Stomach (tissue), 8 donors: ENCODE measurements at regions not wholly inside any gene's neighbourhood (a gene's known extent, or its start where the extent isn't known, plus 50 kb on each side); places are given as distances from the start of the nearest gene placed in this dataset.

Experiments
- DNase-seq, 2 donors: peaks; one replicate each; pipeline versions ENCODE4 v3.0.0 to v3.0.0-alpha.2; 2013 to 2019
- H3K27ac ChIP-seq, 5 donors: fragments of 200-600 bp in 4 of 5; sonication (generic) in 4 of 5; one replicate each; pipeline ENCODE4 v1.5.1; 2013 to 2019; ENCODE audit warnings: mild to moderate bottlenecking in 1 of 5, moderate library complexity in 1 of 5
- H3K27me3 ChIP-seq, 3 donors: fragments of 200-600 bp; sonication (generic); one replicate each; pipeline ENCODE4 v1.5.1; 2017 to 2019; ENCODE audit warnings: mixed run types in 1 of 3
- H3K36me3 ChIP-seq, 4 donors: fragments of 200-600 bp; sonication (generic); 1 replicate in 3 of 4; 2 replicates in 1 of 4; pipeline ENCODE4 v1.5.1; 2016 to 2019
- H3K4me1 ChIP-seq, 4 donors: fragments of 200-600 bp; sonication (generic); one replicate each; pipeline ENCODE4 v1.5.1; 2016 to 2019
- H3K4me3 ChIP-seq, 4 donors: fragments of 200-600 bp; sonication (generic) in 3 of 4; one replicate each; pipeline ENCODE4 v1.5.1; 2016 to 2019; ENCODE audit warnings: mild to moderate bottlenecking in 1 of 4
- H3K9me3 ChIP-seq, 4 donors: fragments of 200-600 bp; sonication (generic); one replicate each; pipeline ENCODE4 v1.5.1; 2016 to 2019
- CTCF ChIP-seq, 7 experiments: fragments of 450-650 bp in 4 of 7; fragments of 200-600 bp in 3 of 7; sonication (generic) in 3 of 7; IDR thresholded peaks; one replicate each; pipeline ENCODE4 v1.5.1; 2016 to 2019; ENCODE audit warnings: antibody characterized with exemption in 7 of 7, control low read depth in 2 of 7, mild to moderate bottlenecking in 1 of 7
- EP300 ChIP-seq: sonication (generic); formaldehyde crosslinking; IDR thresholded peaks from one replicate; pipeline ENCODE4 v1.6.1; 2017; ENCODE audit warnings: antibody characterized with exemption
- POLR2A ChIP-seq, 4 donors: fragments of 450-650 bp; IDR thresholded peaks; one replicate each; pipeline ENCODE4 v1.6.1; 2016; ENCODE audit warnings: antibody characterized with exemption in 4 of 4, control low read depth in 2 of 4, mild to moderate bottlenecking in 1 of 4, moderate library complexity in 1 of 4
- POLR2AphosphoS5 ChIP-seq, 3 donors: sonication (generic); formaldehyde crosslinking; IDR thresholded peaks; one replicate each; pipeline ENCODE4 v1.6.1; 2016; ENCODE audit warnings: antibody characterized with exemption in 3 of 3
- WGBS, 5 donors: extraction: QIAGEN DNeasy Blood & Tissue Kit in 3 of 5; methylation state at CpG; one replicate each; pipeline versions ENCODE4 v1.1.5 to v1.1.7; 2013 to 2018; 5-methylcytosine and 5-hydroxymethylcytosine counted together
- intact Hi-C: fragments of 100-400 bp; cut with DNase I; formaldehyde crosslinking; loops from one replicate; pipeline ENCODE4 v1.15.1; 2023; ENCODE audit warnings: low total_unique reads
- donor health status: healthy with polysubstance abuse.
- donor health status: Bipolar disorder and iron deficiency.
- donor health status: healthy.

GRCh38 chr1:194378517-194378916 is 1192.1 kb upstream of the B3GALT2 start:
- TF ChIP-seq POLR2AphosphoS5 (IDR thresholded peaks at IDR 0.05) (no peak), EP300 (no peak), POLR2A (IDR thresholded peaks at IDR 0.05) (no peak), CTCF (IDR thresholded peaks at IDR 0.05) (no peak)
- Histone ChIP-seq H3K27me3 (no peaks in the 10 kb centered on the region), H3K9me3 (no peaks in the 10 kb centered on the region), H3K4me3 (no peak overlapping the region), H3K4me1 (no peaks in the 10 kb centered on the region), H3K36me3 (no peaks in the 10 kb centered on the region), H3K27ac (no peak overlapping the region)
- intact Hi-C loops: no loop called here
- DNase-seq: no peak

GRCh38 chr1:194374649-194375048 is 1188.2 kb upstream of the B3GALT2 start:
- no peak for DNase-seq
- no peaks in the 10 kb centered on the region for H3K9me3 ChIP-seq
- no peaks in the 10 kb centered on the region for H3K27me3 ChIP-seq
- TF ChIP-seq EP300: no peak
- TF ChIP-seq POLR2AphosphoS5 (IDR thresholded peaks at IDR 0.05): no peak
- WGBS, 5 donors: 88 to 92% (median 91%) methylated on average over 6 of the region's 6 CpGs
- H3K4me3 ChIP-seq: no peak overlapping the region
- H3K27ac ChIP-seq: no peak overlapping the region
- no peaks in the 10 kb centered on the region for H3K4me1 ChIP-seq
- intact Hi-C loops: no loop called here
- H3K36me3 ChIP-seq: no peaks in the 10 kb centered on the region

GRCh38 chr1:194372266-194372665 is 1185.9 kb upstream of the B3GALT2 start:
- intact Hi-C loops: no loop called here
- DNase-seq: no peak
- H3K27ac ChIP-seq: no peak overlapping the region
- WGBS, 5 donors: 40 to 85% (median 64%) methylated on average over 2 of the region's 2 CpGs
- no peaks in the 10 kb centered on the region for H3K9me3 ChIP-seq
- no peaks in the 10 kb centered on the region for H3K27me3 ChIP-seq
- no peak for TF ChIP-seq EP300
- no peak for TF ChIP-seq POLR2A (IDR thresholded peaks at IDR 0.05)
- TF ChIP-seq CTCF (IDR thresholded peaks at IDR 0.05): no peak
- TF ChIP-seq POLR2AphosphoS5 (IDR thresholded peaks at IDR 0.05): no peak
- no peaks in the 10 kb centered on the region for H3K36me3 ChIP-seq
- H3K4me3 ChIP-seq: no peak overlapping the region
- no peaks in the 10 kb centered on the region for H3K4me1 ChIP-seq

GRCh38 chr1:194369622-194370021 is 1183.2 kb upstream of the B3GALT2 start:
- DNase-seq: no peak
- Histone ChIP-seq H3K36me3 (no peaks in the 10 kb centered on the region), H3K27me3 (no peaks in the 10 kb centered on the region), H3K27ac (no peak overlapping the region), H3K9me3 (no peaks in the 10 kb centered on the region), H3K4me1 (no peaks in the 10 kb centered on the region), H3K4me3 (no peak overlapping the region)
- no peak for TF ChIP-seq CTCF (IDR thresholded peaks at IDR 0.05)
- no peak for TF ChIP-seq POLR2AphosphoS5 (IDR thresholded peaks at IDR 0.05)
- no peak for TF ChIP-seq POLR2A (IDR thresholded peaks at IDR 0.05)
- no peak for TF ChIP-seq EP300
- intact Hi-C loops: no loop called here
- WGBS, 5 donors: 51 to 100% (median 94%) methylated on average over 1 of the region's 1 CpG

GRCh38 chr1:194369060-194369459 is 1182.6 kb upstream of the B3GALT2 start:
- Histone ChIP-seq H3K36me3 (no peaks in the 10 kb centered on the region), H3K27ac (no peak overlapping the region), H3K4me1 (no peaks in the 10 kb centered on the region), H3K4me3 (no peak overlapping the region), H3K27me3 (no peaks in the 10 kb centered on the region), H3K9me3 (no peaks in the 10 kb centered on the region)
- intact Hi-C loops: no loop called here
- no peak for DNase-seq
- no peak for TF ChIP-seq POLR2AphosphoS5 (IDR thresholded peaks at IDR 0.05)
- no peak for TF ChIP-seq POLR2A (IDR thresholded peaks at IDR 0.05)
- no peak for TF ChIP-seq CTCF (IDR thresholded peaks at IDR 0.05)
- TF ChIP-seq EP300: no peak
